ENCODE measurements at regions not wholly inside any gene's neighbourhood (a gene's known extent, or its start where the extent isn't known, plus 50 kb on each side); places are given as distances from the start of the nearest gene placed in this dataset.

DNA sequence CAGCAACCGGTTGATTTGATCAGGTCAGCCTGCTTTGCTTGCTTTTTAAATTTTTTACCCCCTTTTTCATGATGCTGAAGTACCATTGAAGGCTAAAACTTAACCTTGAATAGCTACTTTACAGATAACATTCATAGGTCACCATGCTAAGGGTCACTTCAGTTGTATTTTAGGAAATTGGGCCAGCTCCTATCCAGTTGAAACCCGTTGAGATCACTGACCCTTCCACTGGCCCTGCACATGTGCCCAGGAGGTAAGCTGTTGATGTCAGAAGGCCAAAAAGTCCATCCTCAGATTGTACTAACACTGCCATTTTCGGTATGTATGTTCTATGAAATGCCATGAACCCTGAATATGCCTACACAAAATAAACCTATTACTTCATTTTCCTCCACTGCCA is 133.0 kb upstream of the FAT4 start:
- TF ChIP-seq, protein P1, sequence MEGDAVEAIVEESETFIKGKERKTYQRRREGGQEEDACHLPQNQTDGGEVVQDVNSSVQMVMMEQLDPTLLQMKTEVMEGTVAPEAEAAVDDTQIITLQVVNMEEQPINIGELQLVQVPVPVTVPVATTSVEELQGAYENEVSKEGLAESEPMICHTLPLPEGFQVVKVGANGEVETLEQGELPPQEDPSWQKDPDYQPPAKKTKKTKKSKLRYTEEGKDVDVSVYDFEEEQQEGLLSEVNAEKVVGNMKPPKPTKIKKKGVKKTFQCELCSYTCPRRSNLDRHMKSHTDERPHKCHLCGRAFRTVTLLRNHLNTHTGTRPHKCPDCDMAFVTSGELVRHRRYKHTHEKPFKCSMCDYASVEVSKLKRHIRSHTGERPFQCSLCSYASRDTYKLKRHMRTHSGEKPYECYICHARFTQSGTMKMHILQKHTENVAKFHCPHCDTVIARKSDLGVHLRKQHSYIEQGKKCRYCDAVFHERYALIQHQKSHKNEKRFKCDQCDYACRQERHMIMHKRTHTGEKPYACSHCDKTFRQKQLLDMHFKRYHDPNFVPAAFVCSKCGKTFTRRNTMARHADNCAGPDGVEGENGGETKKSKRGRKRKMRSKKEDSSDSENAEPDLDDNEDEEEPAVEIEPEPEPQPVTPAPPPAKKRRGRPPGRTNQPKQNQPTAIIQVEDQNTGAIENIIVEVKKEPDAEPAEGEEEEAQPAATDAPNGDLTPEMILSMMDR (conservative IDR thresholded peaks at IDR 0.05; ENCODE audit: low read depth, low read length): no peak
- TF ChIP-seq, protein P2, sequence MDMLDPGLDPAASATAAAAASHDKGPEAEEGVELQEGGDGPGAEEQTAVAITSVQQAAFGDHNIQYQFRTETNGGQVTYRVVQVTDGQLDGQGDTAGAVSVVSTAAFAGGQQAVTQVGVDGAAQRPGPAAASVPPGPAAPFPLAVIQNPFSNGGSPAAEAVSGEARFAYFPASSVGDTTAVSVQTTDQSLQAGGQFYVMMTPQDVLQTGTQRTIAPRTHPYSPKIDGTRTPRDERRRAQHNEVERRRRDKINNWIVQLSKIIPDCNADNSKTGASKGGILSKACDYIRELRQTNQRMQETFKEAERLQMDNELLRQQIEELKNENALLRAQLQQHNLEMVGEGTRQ (IDR thresholded peaks at IDR 0.05; ENCODE audit: low read depth, low read length): no peak
- no peak for TF ChIP-seq POLR2A (IDR thresholded peaks at IDR 0.05; ENCODE audit: low read depth, low read length)
- no peak for TF ChIP-seq RCOR1 (IDR thresholded peaks at IDR 0.05; ENCODE audit: insufficient replicate concordance, low read length)
- no peak for TF ChIP-seq BHLHE40 (IDR thresholded peaks at IDR 0.05; ENCODE audit: low read depth, low read length)
- TF ChIP-seq CEBPB (IDR thresholded peaks at IDR 0.05; ENCODE audit: low read depth, low read length): no peak

All from IMR-90 (cell line).